ENCODE measurements at regions not wholly inside any gene's neighbourhood (a gene's known extent, or its start where the extent isn't known, plus 50 kb on each side); places are given as distances from the start of the nearest gene placed in this dataset.

GRCh38 chr10:118108194-118109026, 61.7 kb upstream of the RAB11FIP2 start (continued):
- peak; percentile 70 to 74 for TF ChIP-seq MNT (conservative IDR thresholded peaks at IDR 0.05)
- TF ChIP-seq NFRKB (IDR thresholded peaks at IDR 0.05; ENCODE audit: low read depth): no peak
- peak; percentile 28; the same call in 1 of the 2 replicates for TF ChIP-seq MAFF (IDR thresholded peaks at IDR 0.05; ENCODE audit: low read length)
- no peak for TF ChIP-seq MEF2A (IDR thresholded peaks at IDR 0.05; ENCODE audit: control insufficient read depth, low read depth, low read length)
- TF ChIP-seq ZNF766 (CRISPR knock-in tag; conservative IDR thresholded peaks at IDR 0.05): no peak; the same call in 1 of the 2 replicates
- no peak for TF ChIP-seq ELK3 (CRISPR knock-in tag; IDR thresholded peaks at IDR 0.05)
- no peak for TF ChIP-seq FOXP1 (CRISPR knock-in tag; IDR thresholded peaks at IDR 0.05)
- TF ChIP-seq PTBP1 (IDR thresholded peaks at IDR 0.05; ENCODE audit: low read depth, low read length): no peak
- TF ChIP-seq ZNF133 (CRISPR knock-in tag; IDR thresholded peaks at IDR 0.05): no peak
- no peak for TF ChIP-seq VEZF1 (CRISPR knock-in tag; IDR thresholded peaks at IDR 0.05)
- TF ChIP-seq NR4A1 (CRISPR knock-in tag; IDR thresholded peaks at IDR 0.05): no peak
- TF ChIP-seq NR4A1 (tag; IDR thresholded peaks at IDR 0.05): 0 out of 2 replicates have a peak, but pooled peaks have one; percentile 33
- TF ChIP-seq ZNF592 (IDR thresholded peaks at IDR 0.05): peak; percentile 87
- TF ChIP-seq PATZ1 (CRISPR knock-in tag; IDR thresholded peaks at IDR 0.05; ENCODE audit: borderline replicate concordance): no peak
- TF ChIP-seq ZC3H8 (IDR thresholded peaks at IDR 0.05): no peak
